K562 (cell line): ENCODE measurements at regions not wholly inside any gene's neighbourhood (a gene's known extent, or its start where the extent isn't known, plus 50 kb on each side); places are given as distances from the start of the nearest gene placed in this dataset. TPM values are rescaled to one million over a fixed set of nuclear protein-coding genes. Genes with fewer than 3 reads are reported as not detected.

Source experiments
- ATAC-seq: fragments of 200-7000 bp; cut with Tn5 transposase; 3 replicates; pipeline ENCODE4 v1.9.1; 2020; ENCODE audit warnings: moderate library complexity
- BruUV-seq: library from RNA; stranded (reverse); fragments of 400-500 nt; replicated peaks from 2 replicates; lab custom pipeline; 2021; lab: Mats Ljungman, UMichigan
- CTCF ChIA-PET: fragments of 300-600 bp; formaldehyde crosslinking; extraction: SDS; loops from one replicate; lab custom pipeline; 2021; ENCODE audit warnings: low intra/inter-chr PET ratio; lab: Yijun Ruan, JAX
- POLR2A ChIA-PET: fragments of 300-600, 350-650 bp; sonication (Branson Sonifier 250); formaldehyde crosslinking; extraction: SDS; loops from one replicate; lab custom pipeline; 2021; ENCODE audit warnings: antibody characterized with exemption, inconsistent platforms; lab: Yijun Ruan, JAX
- DNase-seq, 4 experiments: peaks; one replicate each; pipeline versions ENCODE4 v3.0.0 to v3.0.0-alpha.2; 2011 to 2018; ENCODE audit warnings: low spot score in 3 of 4, mixed read lengths in 3 of 4; ENCODE audit errors: extremely low read depth in 1 of 4
- FAIRE-seq: peaks from 2 replicates; lab custom pipeline; 2011; peaks lifted over from hg19 to GRCh38; lab: Jason Lieb, UNC
- H2AFZ ChIP-seq: 2 replicates; pipeline ENCODE4 v1.6.0; 2011; ENCODE audit warnings: low read depth, low read length, control low read depth, inconsistent platforms
- H3K27ac ChIP-seq: fragments of 200-600 bp; 3 replicates; pipeline ENCODE4 v1.8.0; 2011; ENCODE audit warnings: low read depth, mild to moderate bottlenecking, control low read depth, inconsistent platforms, low read length, moderate library complexity, mixed read lengths; ENCODE audit errors: extremely low read depth
- H3K27me3 ChIP-seq, 2 experiments: fragments of 300-600 bp in 1 of 2; 2 replicates in 1 of 2; 3 replicates in 1 of 2; pipeline versions ENCODE4 v1.6.0 to v1.8.0; 2011; ENCODE audit warnings: inconsistent platforms in 2 of 2, low read length in 2 of 2, mild to moderate bottlenecking in 1 of 2, mixed read lengths in 1 of 2, moderate library complexity in 1 of 2; ENCODE audit not compliant: control insufficient read depth in 2 of 2, insufficient read depth in 2 of 2
- H3K36me3 ChIP-seq: fragments of 300-600 bp; 3 replicates; pipeline ENCODE4 v1.8.0; 2011; ENCODE audit warnings: mild to moderate bottlenecking, low read length, inconsistent platforms; ENCODE audit not compliant: control insufficient read depth, insufficient read depth
- H3K4me1 ChIP-seq, 2 experiments: fragments of 200-600 bp in 1 of 2; replicated peaks in 1 of 2; 2 replicates in 1 of 2; 3 replicates in 1 of 2; pipeline versions ENCODE4 v1.5.1 to v1.8.0; 2011; ENCODE audit warnings: inconsistent platforms in 2 of 2, low read length in 2 of 2, mild to moderate bottlenecking in 1 of 2, mixed read lengths in 1 of 2, moderate library complexity in 1 of 2; ENCODE audit not compliant: control insufficient read depth in 2 of 2, insufficient read depth in 2 of 2
- H3K4me2 ChIP-seq: 2 replicates; pipeline ENCODE4 v1.6.1; 2011; ENCODE audit warnings: low read length, control low read depth, inconsistent platforms, mixed read lengths; ENCODE audit not compliant: insufficient read depth
- H3K4me3 ChIP-seq: fragments of 200-600 bp; sonication (generic), shearing (Covaris generic); 2 replicates; pipeline ENCODE4 v1.5.1; 2016; ENCODE audit warnings: control low read depth, inconsistent platforms
- H3K79me2 ChIP-seq: fragments of 200-600 bp; 3 replicates; pipeline ENCODE4 v1.8.0; 2011; ENCODE audit warnings: low read length, inconsistent platforms; ENCODE audit not compliant: control insufficient read depth, insufficient read depth
- H3K9ac ChIP-seq, 2 experiments: 2 replicates each; pipeline versions ENCODE4 v1.6.0 to v1.6.1; 2011; ENCODE audit warnings: low read depth in 2 of 2, low read length in 2 of 2, control low read depth in 1 of 2, inconsistent platforms in 1 of 2, mild to moderate bottlenecking in 1 of 2, mixed read lengths in 1 of 2; ENCODE audit not compliant: insufficient read depth in 1 of 2
- H3K9me1 ChIP-seq: one replicate; pipeline ENCODE4 v1.6.0; 2011; ENCODE audit warnings: inconsistent platforms, mild to moderate bottlenecking, low read length, moderate library complexity; ENCODE audit not compliant: control insufficient read depth, insufficient read depth
- H3K9me3 ChIP-seq: replicated peaks from 2 replicates; pipeline ENCODE4 v1.5.1; 2011; ENCODE audit warnings: low read depth, low read length, inconsistent platforms; ENCODE audit not compliant: control insufficient read depth, insufficient read depth
- H4K20me1 ChIP-seq: replicated peaks from 2 replicates; pipeline ENCODE4 v1.6.1; 2011; ENCODE audit warnings: low read length, inconsistent platforms, mixed read lengths; ENCODE audit not compliant: control insufficient read depth, insufficient read depth
- CBX5 ChIP-seq: IDR thresholded peaks from 2 replicates; pipeline ENCODE4 v1.6.1; 2014; ENCODE audit warnings: low read depth, borderline replicate concordance
- HSF4 ChIP-seq: fragments of 250-450 bp; sonication (Bioruptor Pico); IDR thresholded peaks from 2 replicates; pipeline ENCODE4 v2.1.2; 2022; ENCODE audit warnings: mild to moderate bottlenecking, moderate library complexity, borderline replicate concordance
- JUN ChIP-seq, 2 experiments: sonication (generic) in 1 of 2; formaldehyde crosslinking in 1 of 2; IDR thresholded peaks; 2 replicates each; pipeline versions ENCODE4 v1.6.1 to v1.8.0; 2012 to 2022; ENCODE audit warnings: borderline replicate concordance in 2 of 2, mild to moderate bottlenecking in 2 of 2, improper control_type of control experiment in 1 of 2, low read depth in 1 of 2, low read length in 1 of 2, missing genetic modification reagents in 1 of 2
- NEUROD1 ChIP-seq: fragments of 150-350 bp; IDR thresholded peaks from 2 replicates; pipeline ENCODE4 v1.6.1; 2014; ENCODE audit warnings: borderline replicate concordance, low read length, low read depth; ENCODE audit not compliant: partially characterized antibody
- TEAD1 ChIP-seq, 2 experiments: fragments of 450-650 bp in 1 of 2; sonication (generic) in 1 of 2; formaldehyde crosslinking; IDR thresholded peaks; 2 replicates each; pipeline versions ENCODE4 v1.4.0 to v1.8.0; 2020 to 2022; ENCODE audit warnings: mild to moderate bottlenecking in 2 of 2, missing genetic modification reagents in 1 of 2
- TSHZ1 ChIP-seq: fragments of 250-450 bp; sonication (Bioruptor Pico); IDR thresholded peaks from 2 replicates; pipeline ENCODE4 v1.4.0; 2020; ENCODE audit warnings: mild to moderate bottlenecking, moderate library complexity
- WGBS: fragments of 100-300 bp; shearing (Covaris generic); methylation state at CpG from one replicate; pipeline ENCODE4 v1.1.6; 2016; ENCODE audit warnings: low coverage, mixed read lengths; ENCODE audit not compliant: insufficient coverage; ENCODE audit errors: missing lambda C conversion rate; 5-methylcytosine and 5-hydroxymethylcytosine counted together
- in situ Hi-C: fragments of 300-500 bp; cut with MboI; formaldehyde crosslinking; loops from 4 replicates; pipeline ENCODE4 v1.15.0; 2018; ENCODE audit warnings: inconsistent platforms, mixed read lengths
- intact Hi-C: fragments of 100-400 bp; cut with micrococcal nuclease; formaldehyde crosslinking; loops from 2 replicates; pipeline ENCODE4 v1.14.2; 2022
- small RNA-seq: library from RNA; depleted of rRNA; stranded (forward); fragments of <200 nt; gene quantifications from one replicate; pipeline ENCODE3, GENCODE V24; 2014

- no peak overlapping the region for H3K4me2 ChIP-seq
- FAIRE-seq, result no peak
- H3K27me3 ChIP-seq, result no peaks in the 10 kb centered on the region
- H3K9ac ChIP-seq, result no peak overlapping the region
- H3K4me1 ChIP-seq, result 0 out of 5 replicates have a peak, but pooled peaks cover 0 to 3% of the 10 kb centered on the region in 2 experiments
- DNase-seq, result no peak
- 23% methylated on average over 1 of the region's 1 CpG for WGBS
- BruUV-seq, result no TSS peak
- no peak for ATAC-seq
- no peak overlapping the region for H3K27ac ChIP-seq
- H3K9me1 ChIP-seq, result no peaks in the 10 kb centered on the region
- H3K4me3 ChIP-seq, result no peak overlapping the region
- H3K79me2 ChIP-seq, result no peaks in the 10 kb centered on the region
- no peaks in the 10 kb centered on the region; the same call in 1 of the 2 replicates for H3K9me3 ChIP-seq
- CTCF ChIA-PET, result no interaction called here
- no peak for TF ChIP-seq TSHZ1
- TF ChIP-seq HSF4, result no peak
- no peak for TF ChIP-seq CBX5
- no peak for TF ChIP-seq NEUROD1
- no peak for TF ChIP-seq TEAD1 (CRISPR knock-in tag; IDR thresholded peaks at IDR 0.05)
- no peak for TF ChIP-seq JUN (IDR thresholded peaks at IDR 0.05; ENCODE audit: borderline replicate concordance, low read depth, low read length)
- TF ChIP-seq JUN (CRISPR knock-in tag; IDR thresholded peaks at IDR 0.05; ENCODE audit: borderline replicate concordance), result no peak
- peak overlapping the region; percentile 82; the same call in 1 of the 2 replicates for H2AFZ ChIP-seq
- in situ Hi-C loops (no loop called here), intact Hi-C loops (no loop called here)
- POLR2A ChIA-PET, result no interaction called here
- H4K20me1 ChIP-seq, result no peaks in the 10 kb centered on the region
- no peaks in the 10 kb centered on the region for H3K36me3 ChIP-seq
These were observed 50.0 kb upstream of the NUDT12 start for GRCh38 chr5:103612545-103612944.

Small RNAs in the stretch of these regions (small RNA-seq; reads per million reads assigned to genes)
- not detected for gene PSMC1P5
- not detected for gene RF00322
- gene RN7SL255P, result not detected
- not detected for gene RNA5SP189
- not detected for gene RNU1-140P
- gene RNU6-334P, result not detected
